H1 (cell line): ENCODE measurements at regions not wholly inside any gene's neighbourhood (a gene's known extent, or its start where the extent isn't known, plus 50 kb on each side); places are given as distances from the start of the nearest gene placed in this dataset.
"Not testable (repeated sequence)": the region's sequence is repeated elsewhere in the genome, so short reads cannot be mapped to it uniquely, and the experiment has no call there.

ENCODE experiments used
- CTCF ChIA-PET: fragments of 300-600 bp; sonication (Branson Sonifier 250); formaldehyde crosslinking; loops from one replicate; lab custom pipeline; 2021; ENCODE audit not compliant: partially characterized antibody; lab: Charles Lee
- POLR2A ChIA-PET: fragments of 300-600 bp; sonication (Branson Sonifier 250); formaldehyde crosslinking; loops from one replicate; lab custom pipeline; 2021; ENCODE audit warnings: inconsistent platforms; ENCODE audit not compliant: partially characterized antibody; lab: Charles Lee
- DNase-seq, 2 experiments: peaks; one replicate each; pipeline versions ENCODE4 v3.0.0 to v3.0.0-alpha.2; 2010 to 2022; ENCODE audit warnings: low spot score in 2 of 2, low read depth in 1 of 2, mixed read lengths in 1 of 2
- FAIRE-seq: peaks from 2 replicates; lab custom pipeline; 2011; peaks lifted over from hg19 to GRCh38; lab: Jason Lieb, UNC
- H2AFZ ChIP-seq: 2 replicates; pipeline ENCODE4 v1.8.1; 2012; ENCODE audit warnings: low read length, inconsistent platforms
- H2AK5ac ChIP-seq: 2 replicates; pipeline ENCODE4 v1.6.1; 2013; ENCODE audit warnings: low read depth, low read length
- H2BK120ac ChIP-seq: replicated peaks from 2 replicates; pipeline ENCODE3; 2013; ENCODE audit warnings: low read depth, low read length, inconsistent platforms
- H2BK12ac ChIP-seq: 2 replicates; pipeline ENCODE4 v1.6.1; 2013; ENCODE audit warnings: low read depth, low read length
- H2BK15ac ChIP-seq: 2 replicates; pipeline ENCODE4 v1.6.1; 2013; ENCODE audit warnings: low read length
- H2BK20ac ChIP-seq: 2 replicates; pipeline ENCODE4 v1.6.1; 2013; ENCODE audit warnings: low read length
- H2BK5ac ChIP-seq: 2 replicates; pipeline ENCODE4 v1.6.1; 2013; ENCODE audit warnings: low read depth, low read length
- H3K14ac ChIP-seq: 2 replicates; pipeline ENCODE4 v1.6.1; 2013; ENCODE audit warnings: inconsistent platforms; ENCODE audit not compliant: insufficient read length
- H3K18ac ChIP-seq: 2 replicates; pipeline ENCODE4 v1.6.1; 2013; ENCODE audit warnings: low read length; ENCODE audit errors: extremely low read depth
- H3K23ac ChIP-seq: 2 replicates; pipeline ENCODE4 v1.6.1; 2013; ENCODE audit warnings: inconsistent platforms; ENCODE audit not compliant: insufficient read length
- H3K23me2 ChIP-seq: 2 replicates; pipeline ENCODE4 v1.6.1; 2013; ENCODE audit warnings: low read depth, low read length
- H3K27ac ChIP-seq: 2 replicates; pipeline ENCODE4 v1.6.1; 2011; ENCODE audit warnings: low read depth, low read length, inconsistent platforms
- H3K27me3 ChIP-seq, 4 experiments: replicated peaks in 1 of 4; 1 replicate in 1 of 4; 2 replicates in 3 of 4; pipeline versions ENCODE4 v1.6.1 to v1.8.1; 2011 to 2013; ENCODE audit warnings: low read length in 3 of 4, mild to moderate bottlenecking in 3 of 4, inconsistent platforms in 2 of 4, mixed read lengths in 2 of 4, moderate library complexity in 1 of 4; ENCODE audit not compliant: control insufficient read depth in 3 of 4, insufficient read depth in 3 of 4; ENCODE audit errors: extremely low read depth in 1 of 4
- H3K36me3 ChIP-seq, 4 experiments: 2 replicates each; pipeline versions ENCODE4 v1.6.1 to v1.8.1; 2011 to 2013; ENCODE audit warnings: mild to moderate bottlenecking in 4 of 4, low read length in 3 of 4, moderate library complexity in 2 of 4, control low read depth in 1 of 4, inconsistent platforms in 1 of 4; ENCODE audit not compliant: insufficient read depth in 4 of 4, control insufficient read depth in 2 of 4
- H3K4ac ChIP-seq: replicated peaks from 2 replicates; pipeline ENCODE3; 2013; ENCODE audit warnings: low read length, low read depth, mixed read lengths, inconsistent platforms; ENCODE audit not compliant: insufficient read length
- H3K4me1 ChIP-seq, 4 experiments: replicated peaks in 1 of 4; 1 replicate in 1 of 4; 2 replicates in 3 of 4; pipeline versions ENCODE4 v1.6.1 to v1.8.1; 2011 to 2013; ENCODE audit warnings: low read length in 3 of 4, inconsistent platforms in 2 of 4, mixed read lengths in 1 of 4; ENCODE audit not compliant: insufficient read depth in 4 of 4, control insufficient read depth in 3 of 4
- H3K4me2 ChIP-seq, 2 experiments: 2 replicates each; pipeline versions ENCODE4 v1.6.1 to v1.8.1; 2011 to 2013; ENCODE audit warnings: low read depth in 2 of 2, low read length in 2 of 2, control low read depth in 1 of 2, inconsistent platforms in 1 of 2, mild to moderate bottlenecking in 1 of 2; ENCODE audit not compliant: insufficient read depth in 1 of 2
- H3K4me3 ChIP-seq, 4 experiments: fragments of 200-600, 300-600 bp in 1 of 4; sonication (generic), shearing (Covaris generic), sonication (Bioruptor Twin) in 1 of 4; 2 replicates each; pipeline versions ENCODE4 v1.5.1 to v1.8.1; 2011 to 2016; ENCODE audit warnings: low read length in 4 of 4, low read depth in 3 of 4, control low read depth in 2 of 4, inconsistent platforms in 2 of 4, mild to moderate bottlenecking in 2 of 4, mixed read lengths in 1 of 4, moderate library complexity in 1 of 4; ENCODE audit not compliant: insufficient read depth in 2 of 4; ENCODE audit errors: extremely low read depth in 1 of 4
- H3K56ac ChIP-seq: replicated peaks from 2 replicates; pipeline ENCODE3; 2013; ENCODE audit warnings: low read depth, mild to moderate bottlenecking, mixed read lengths, low read length, inconsistent platforms; ENCODE audit not compliant: insufficient read length
- H3K79me1 ChIP-seq: 2 replicates; pipeline ENCODE4 v1.6.1; 2013; ENCODE audit warnings: low read depth, low read length, control low read depth
- H3K79me2 ChIP-seq, 2 experiments: 2 replicates each; pipeline versions ENCODE4 v1.6.1 to v1.8.1; 2012 to 2013; ENCODE audit warnings: low read length in 2 of 2, mild to moderate bottlenecking in 2 of 2, inconsistent platforms in 1 of 2; ENCODE audit not compliant: insufficient read depth in 2 of 2, control insufficient read depth in 1 of 2
- H3K9ac ChIP-seq, 4 experiments: replicated peaks in 1 of 4; 1 replicate in 1 of 4; 2 replicates in 3 of 4; pipeline versions ENCODE4 v1.6.1 to v1.8.1; 2011 to 2013; ENCODE audit warnings: low read depth in 3 of 4, low read length in 3 of 4, control low read depth in 2 of 4, mild to moderate bottlenecking in 2 of 4, moderate library complexity in 2 of 4, inconsistent platforms in 1 of 4; ENCODE audit errors: extremely low read depth in 1 of 4
- H3K9me3 ChIP-seq, 2 experiments: 2 replicates each; pipeline versions ENCODE4 v1.6.1 to v1.8.1; 2012 to 2013; ENCODE audit warnings: mild to moderate bottlenecking in 2 of 2, moderate library complexity in 2 of 2, control low read depth in 1 of 2, inconsistent platforms in 1 of 2, low read depth in 1 of 2, low read length in 1 of 2, mixed read lengths in 1 of 2; ENCODE audit not compliant: insufficient read depth in 2 of 2
- H4K20me1 ChIP-seq, 2 experiments: replicated peaks in 1 of 2; 2 replicates each; pipeline versions ENCODE3 to v1.8.1; 2011 to 2013; ENCODE audit warnings: inconsistent platforms in 2 of 2, low read length in 2 of 2, mild to moderate bottlenecking in 1 of 2; ENCODE audit not compliant: insufficient read depth in 2 of 2, control insufficient read depth in 1 of 2
- H4K5ac ChIP-seq: 2 replicates; pipeline ENCODE4 v1.6.1; 2013; ENCODE audit warnings: low read length, low read depth, mixed read lengths, inconsistent platforms; ENCODE audit not compliant: insufficient read length
- H4K8ac ChIP-seq: 2 replicates; pipeline ENCODE4 v1.8.0; 2013; ENCODE audit warnings: mild to moderate bottlenecking, moderate library complexity, low read length, inconsistent platforms; ENCODE audit not compliant: insufficient read depth; ENCODE audit errors: extremely low read depth
- H4K91ac ChIP-seq: replicated peaks from 2 replicates; pipeline ENCODE3; 2013; ENCODE audit warnings: low read length, mixed read lengths, inconsistent platforms; ENCODE audit not compliant: insufficient read length
- WGBS, 2 experiments: shearing (Covaris generic) in 1 of 2; methylation state at CpG; one replicate each; pipeline versions ENCODE4 v1.1.6 to v1.1.7; 2013 to 2015; ENCODE audit warnings: low lambda C conversion rate in 2 of 2, mixed read lengths in 2 of 2, inconsistent platforms in 1 of 2, low coverage in 1 of 2, missing lambda C conversion rate in 1 of 2; ENCODE audit not compliant: insufficient replicate concordance in 2 of 2, insufficient coverage in 1 of 2, insufficient read length in 1 of 2; ENCODE audit errors: extremely low coverage in 1 of 2, missing lambda C conversion rate in 1 of 2; 5-methylcytosine and 5-hydroxymethylcytosine counted together

- CTCF ChIA-PET, H2BK20ac ChIP-seq, H2BK5ac ChIP-seq, H3K14ac ChIP-seq, H4K5ac ChIP-seq, H3K27me3 ChIP-seq, H4K8ac ChIP-seq, H3K4me1 ChIP-seq, H3K9me3 ChIP-seq, H2BK15ac ChIP-seq, POLR2A ChIA-PET, H3K27ac ChIP-seq, H4K20me1 ChIP-seq, H3K9ac ChIP-seq, H3K18ac ChIP-seq, H3K4ac ChIP-seq, H2AFZ ChIP-seq, H2AK5ac ChIP-seq, H3K23ac ChIP-seq, H2BK120ac ChIP-seq, H3K56ac ChIP-seq, H3K79me1 ChIP-seq, H4K91ac ChIP-seq, H2BK12ac ChIP-seq, FAIRE-seq, H3K79me2 ChIP-seq, H3K4me3 ChIP-seq, H3K36me3 ChIP-seq, H3K23me2 ChIP-seq, H3K4me2 ChIP-seq, DNase-seq: not testable (repeated sequence)
- 80% methylated on average over 1 of the region's 12 CpGs; no CpG with 5 or more reads in 1 of the 2 experiments for WGBS, 2 experiments
Observed at GRCh38 chr3:80897005-80897404, 864.4 kb downstream of the GBE1 start.
